ENCODE measurements at regions not wholly inside any gene's neighbourhood (a gene's known extent, or its start where the extent isn't known, plus 50 kb on each side); places are given as distances from the start of the nearest gene placed in this dataset.

- TF ChIP-seq ZNF609 (CRISPR knock-in tag; IDR thresholded peaks at IDR 0.05; ENCODE audit: borderline replicate concordance) = no peak
- no peak for TF ChIP-seq ZBTB2 (IDR thresholded peaks at IDR 0.05)
- TF ChIP-seq MXI1 (IDR thresholded peaks at IDR 0.05; ENCODE audit: low read depth, low read length) = no peak
Measured at GRCh38 chr13:40172149-40172591, 494.3 kb downstream of the FOXO1 start (continued).

- no peaks in the 10 kb centered on the region for H4K20me1 ChIP-seq (replicated peaks; ENCODE audit: control insufficient read depth, insufficient read depth, low read length)
- CTCF ChIA-PET (ENCODE audit: low intra/inter-chr PET ratio) = no interaction called here
- no peak overlapping the region for H3K4me2 ChIP-seq (ENCODE audit: insufficient read depth, low read length)
- intact Hi-C loops (cut with micrococcal nuclease) (no loop called here), in situ Hi-C loops (cut with MboI) (no loop called here)
- DNase-seq (ENCODE audit: extremely low read depth in 1 of 4, low spot score in 3 of 4) (no peak), ATAC-seq (no peak), FAIRE-seq (no peak)
- H3K27me3 ChIP-seq (ENCODE audit: control insufficient read depth in 2 of 2, insufficient read depth in 2 of 2, low read length in 2 of 2) = peaks cover 0 to 18% of the 10 kb centered on the region in 2 experiments; a peak in 4 of 5 replicates
- no peak overlapping the region for H2AFZ ChIP-seq (ENCODE audit: low read depth, low read length)
- no TSS peak for BruUV-seq (replicated peaks)
- H3K36me3 ChIP-seq (ENCODE audit: control insufficient read depth, insufficient read depth, low read length) = no peaks in the 10 kb centered on the region
- no peak overlapping the region for H3K9ac ChIP-seq (ENCODE audit: insufficient read depth in 1 of 2, low read depth in 2 of 2, low read length in 2 of 2)
- H3K9me3 ChIP-seq (replicated peaks; ENCODE audit: control insufficient read depth, insufficient read depth, low read depth, low read length) = no peaks in the 10 kb centered on the region
- H3K27ac ChIP-seq (ENCODE audit: extremely low read depth, low read depth, low read length) = no peak overlapping the region
- no peak overlapping the region for H3K4me3 ChIP-seq
- WGBS (ENCODE audit: insufficient coverage, low coverage, missing lambda C conversion rate) = 0% methylated on average over 6 of the region's 7 CpGs
- H3K9me1 ChIP-seq (ENCODE audit: control insufficient read depth, insufficient read depth, low read length) = no peaks in the 10 kb centered on the region
- peaks cover 0 to 5% of the 10 kb centered on the region in 2 experiments; a peak in 1 of 5 replicates for H3K4me1 ChIP-seq (replicated peaks in 1 of 2; ENCODE audit: control insufficient read depth in 2 of 2, insufficient read depth in 2 of 2, low read length in 2 of 2)
- POLR2A ChIA-PET = no interaction called here
- no peaks in the 10 kb centered on the region for H3K79me2 ChIP-seq (ENCODE audit: control insufficient read depth, insufficient read depth, low read length)
- TF ChIP-seq MEIS2 (IDR thresholded peaks at IDR 0.05; ENCODE audit: partially characterized antibody) = no peak
- no peak for TF ChIP-seq HDAC1 (IDR thresholded peaks at IDR 0.05)
- TF ChIP-seq HMG20A (CRISPR knock-in tag; conservative IDR thresholded peaks at IDR 0.05) = no peak
Measured at GRCh38 chr13:40172878-40173277, 493.6 kb downstream of the FOXO1 start.
